Bronchial epithelial cell (primary cell): ENCODE measurements at regions not wholly inside any gene's neighbourhood (a gene's known extent, or its start where the extent isn't known, plus 50 kb on each side); places are given as distances from the start of the nearest gene placed in this dataset.
A peak's percentile ranks its signal among the peaks of the same experiment; 100 is the strongest.
"Not testable (repeated sequence)": the region's sequence is repeated elsewhere in the genome, so short reads cannot be mapped to it uniquely, and the experiment has no call there.

Experiments used
- DNase-seq: peaks from one replicate; pipeline ENCODE4 v3.0.0-alpha.2; 2010; ENCODE audit warnings: low read depth
- FAIRE-seq: peaks from 2 replicates; lab custom pipeline; 2011; peaks lifted over from hg19 to GRCh38; lab: Jason Lieb, UNC
- H3K27me3 ChIP-seq: 2 replicates; pipeline ENCODE4 v1.5.1; 2011; ENCODE audit warnings: low read length; ENCODE audit not compliant: control insufficient read depth, insufficient read depth
- H3K36me3 ChIP-seq: 2 replicates; pipeline ENCODE4 v1.5.1; 2011; ENCODE audit warnings: low read length; ENCODE audit not compliant: control insufficient read depth, insufficient read depth
- H3K4me3 ChIP-seq: 2 replicates; pipeline ENCODE4 v1.5.1; 2011; ENCODE audit warnings: mild to moderate bottlenecking, low read depth, low read length, control low read depth
- CTCF ChIP-seq: IDR thresholded peaks from 2 replicates; pipeline ENCODE4 v1.5.1; 2011; ENCODE audit warnings: mild to moderate bottlenecking, moderate library complexity, low read length, control low read depth, inconsistent platforms; ENCODE audit not compliant: insufficient read depth, severe bottlenecking

GRCh38 chr10:78602201-78602932 lies 466.4 kb upstream of the ZMIZ1 start:
- Histone ChIP-seq H3K4me3 (no peak overlapping the region), H3K27me3 (peaks cover 2% of the 10 kb centered on the region), H3K36me3 (no peaks in the 10 kb centered on the region)
- peak; percentile 38 for DNase-seq
- TF ChIP-seq CTCF, result no peak
- FAIRE-seq, result no peak

GRCh38 chr10:78604286-78604685 lies 464.5 kb upstream of the ZMIZ1 start:
- Histone ChIP-seq H3K27me3 (no peaks in the 10 kb centered on the region), H3K36me3 (no peaks in the 10 kb centered on the region), H3K4me3 (no peak overlapping the region)
- TF ChIP-seq CTCF, result no peak
- DNase-seq (no peak), FAIRE-seq (no peak)

GRCh38 chr10:78604721-78605120 lies 464.0 kb upstream of the ZMIZ1 start:
- FAIRE-seq, result no peak
- H3K4me3 ChIP-seq, result no peak overlapping the region

GRCh38 chr10:78605800-78606350 lies 462.9 kb upstream of the ZMIZ1 start:
- DNase-seq, result peak; percentile 76
- no peak for FAIRE-seq
- TF ChIP-seq CTCF, result peak; percentile 24
- H3K4me3 ChIP-seq, result no peak overlapping the region
- no peaks in the 10 kb centered on the region for H3K36me3 ChIP-seq
- H3K27me3 ChIP-seq, result no peaks in the 10 kb centered on the region

More at GRCh38 chr10:78604721-78605120, 464.0 kb upstream of the ZMIZ1 start:
- no peak for DNase-seq
- H3K36me3 ChIP-seq, result no peaks in the 10 kb centered on the region
- TF ChIP-seq CTCF, result no peak
- no peaks in the 10 kb centered on the region for H3K27me3 ChIP-seq

GRCh38 chr10:78606766-78607165 lies 462.0 kb upstream of the ZMIZ1 start:
- FAIRE-seq, result not testable (repeated sequence)

GRCh38 chr10:78609976-78610375 lies 458.8 kb upstream of the ZMIZ1 start:
- no peak for TF ChIP-seq CTCF
- no peaks in the 10 kb centered on the region for H3K36me3 ChIP-seq
- no peak for FAIRE-seq
- H3K4me3 ChIP-seq, result no peak overlapping the region
- no peaks in the 10 kb centered on the region for H3K27me3 ChIP-seq
- DNase-seq, result no peak

More at GRCh38 chr10:78606766-78607165, 462.0 kb upstream of the ZMIZ1 start:
- not testable (repeated sequence) for DNase-seq, H3K4me3 ChIP-seq, H3K27me3 ChIP-seq, H3K36me3 ChIP-seq
